A549 (cell line): ENCODE measurements at regions not wholly inside any gene's neighbourhood (a gene's known extent, or its start where the extent isn't known, plus 50 kb on each side); places are given as distances from the start of the nearest gene placed in this dataset.

Experiments
- ATAC-seq, 2 experiments: fragments of 200-7000 bp in 1 of 2; fragments of >200 bp in 1 of 2; cut with Nextera tagmentation in 1 of 2; cut with Tn5 transposase in 1 of 2; 3 replicates each; pipeline versions ENCODE4 v1.8.0 to v1.9.1; 2018 to 2020; ENCODE audit warnings: mild to moderate bottlenecking in 1 of 2, moderate library complexity in 1 of 2
- CTCF ChIA-PET: fragments of 300-600 bp; sonication (Branson Sonifier 250); formaldehyde crosslinking; extraction: SDS; loops from one replicate; lab custom pipeline; 2021; ENCODE audit warnings: antibody characterized with exemption, inconsistent platforms; lab: Yijun Ruan, JAX
- POLR2A ChIA-PET: fragments of 350-600 bp; formaldehyde crosslinking; extraction: SDS; loops from one replicate; lab custom pipeline; 2021; ENCODE audit warnings: antibody characterized with exemption, inconsistent platforms; lab: Yijun Ruan, JAX
- DNase-seq, 2 experiments: peaks; one replicate each; pipeline versions ENCODE4 v3.0.0 to v3.0.0-alpha.2; 2011 to 2016; ENCODE audit warnings: low read depth in 1 of 2, low spot score in 1 of 2
- FAIRE-seq: peaks from 2 replicates; lab custom pipeline; 2011; peaks lifted over from hg19 to GRCh38; lab: Jason Lieb, UNC
- H3K27ac ChIP-seq, 2 experiments: fragments of >200 bp; sonication (Bioruptor Twin); formaldehyde crosslinking; 3 replicates each; pipeline ENCODE4 v1.5.1; 2016 to 2017
- H3K4me1 ChIP-seq: fragments of >200 bp; sonication (Bioruptor Twin); formaldehyde crosslinking; 3 replicates; pipeline ENCODE4 v1.6.1; 2016
- H3K4me2 ChIP-seq: fragments of >200 bp; sonication (Bioruptor Twin); formaldehyde crosslinking; 3 replicates; pipeline ENCODE4 v1.6.1; 2016
- H3K4me3 ChIP-seq: fragments of >200 bp; sonication (Bioruptor Twin); formaldehyde crosslinking; 3 replicates; pipeline ENCODE4 v1.5.1; 2016
- H3K9me3 ChIP-seq: fragments of >200 bp; sonication (Bioruptor Twin); formaldehyde crosslinking; 3 replicates; pipeline ENCODE4 v1.6.1; 2016
- CBX2 ChIP-seq: fragments of 200-600 bp; sonication (generic); IDR thresholded peaks from 2 replicates; pipeline ENCODE4 v1.6.1; 2016; ENCODE audit warnings: low read depth, mild to moderate bottlenecking, borderline replicate concordance
- CBX8 ChIP-seq: fragments of 200-600 bp; sonication (generic); IDR thresholded peaks from 2 replicates; pipeline ENCODE4 v1.6.1; 2016
- CEBPB ChIP-seq, 2 experiments: fragments of >200 bp in 1 of 2; sonication (Bioruptor Twin) in 1 of 2; formaldehyde crosslinking in 1 of 2; IDR thresholded peaks; 2 replicates each; pipeline ENCODE4 v1.6.1; 2012 to 2016
- CHD2 ChIP-seq: fragments of 150-350 bp; IDR thresholded peaks from 2 replicates; pipeline ENCODE4 v1.6.1; 2014; ENCODE audit warnings: low read length; ENCODE audit not compliant: partially characterized antibody
- EP300 ChIP-seq, 2 experiments: fragments of >200 bp; sonication (Bioruptor Twin); formaldehyde crosslinking; IDR thresholded peaks; 2 replicates in 1 of 2; 3 replicates in 1 of 2; pipeline ENCODE4 v1.6.1; 2016 to 2017
- FOSB ChIP-seq: fragments of 250-450 bp; sonication (Bioruptor Pico); IDR thresholded peaks from 2 replicates; pipeline ENCODE4 v1.5.0; 2020; ENCODE audit warnings: mild to moderate bottlenecking, moderate library complexity
- FOSL2 ChIP-seq, 2 experiments: fragments of 450-650 bp in 1 of 2; fragments of >200 bp in 1 of 2; sonication (Bioruptor Twin) in 1 of 2; formaldehyde crosslinking; IDR thresholded peaks; 2 replicates each; pipeline versions ENCODE4 v1.5.0 to v1.6.1; 2016 to 2020; ENCODE audit warnings: mild to moderate bottlenecking in 1 of 2, moderate library complexity in 1 of 2
- FOXS1 ChIP-seq: fragments of 250-450 bp; sonication (Bioruptor Pico); IDR thresholded peaks from 2 replicates; pipeline ENCODE4 v1.5.0; 2020; ENCODE audit warnings: mild to moderate bottlenecking, moderate library complexity
- GATA3 ChIP-seq: IDR thresholded peaks from 2 replicates; pipeline ENCODE4 v1.6.1; 2012; ENCODE audit warnings: borderline replicate concordance
- HDAC2 ChIP-seq: fragments of 200-600 bp; sonication (generic); IDR thresholded peaks from 2 replicates; pipeline ENCODE4 v1.6.1; 2016
- HEYL ChIP-seq: fragments of 250-450 bp; sonication (Bioruptor Pico); IDR thresholded peaks from 2 replicates; pipeline ENCODE4 v1.8.0; 2021; ENCODE audit warnings: mild to moderate bottlenecking, moderate library complexity
- HOXA7 ChIP-seq: fragments of 250-450 bp; sonication (Bioruptor Pico); IDR thresholded peaks from 2 replicates; pipeline ENCODE4 v1.5.0; 2020; ENCODE audit warnings: mild to moderate bottlenecking, moderate library complexity
- HOXB13 ChIP-seq: fragments of 250-450 bp; sonication (Bioruptor Pico); IDR thresholded peaks from 2 replicates; pipeline ENCODE4 v1.5.0; 2020; ENCODE audit warnings: low read depth, mild to moderate bottlenecking, moderate library complexity
- JUN ChIP-seq, 2 experiments: fragments of >200 bp; sonication (Bioruptor Twin); formaldehyde crosslinking; IDR thresholded peaks; 2 replicates in 1 of 2; 3 replicates in 1 of 2; pipeline ENCODE4 v1.6.1; 2016 to 2017
- KDM1A ChIP-seq: fragments of 200-600 bp; sonication (generic); IDR thresholded peaks from 2 replicates; pipeline ENCODE4 v1.6.1; 2016; ENCODE audit warnings: low read depth, mild to moderate bottlenecking
- MYC ChIP-seq: IDR thresholded peaks from 2 replicates; pipeline ENCODE4 v1.6.1; 2012; ENCODE audit warnings: mild to moderate bottlenecking, inconsistent platforms, low read length, improper control_type of control experiment, borderline replicate concordance
- NFE2L2 ChIP-seq: fragments of 150-350 bp; conservative IDR thresholded peaks from 2 replicates; pipeline ENCODE4 v1.6.1; 2014; ENCODE audit warnings: low read length
- NR3C1 ChIP-seq: fragments of >200 bp; sonication (Bioruptor Twin); formaldehyde crosslinking; IDR thresholded peaks from 3 replicates; pipeline ENCODE4 v1.6.1; 2017
- PHF8 ChIP-seq: fragments of 200-600 bp; sonication (generic); IDR thresholded peaks from 2 replicates; pipeline ENCODE4 v1.6.1; 2016; ENCODE audit warnings: low read depth, mild to moderate bottlenecking, antibody characterized with exemption, moderate library complexity, borderline replicate concordance
- POLR2AphosphoS2 ChIP-seq: conservative IDR thresholded peaks from 2 replicates; pipeline ENCODE4 v1.6.1; 2012; ENCODE audit warnings: low read length, improper control_type of control experiment, inconsistent platforms
- RAD21 ChIP-seq, 2 experiments: fragments of >200 bp in 1 of 2; sonication (Bioruptor Twin) in 1 of 2; formaldehyde crosslinking in 1 of 2; IDR thresholded peaks in 1 of 2; conservative IDR thresholded peaks in 1 of 2; 2 replicates in 1 of 2; 3 replicates in 1 of 2; pipeline ENCODE4 v1.6.1; 2012 to 2018; ENCODE audit warnings: inconsistent platforms in 1 of 2
- SMC3 ChIP-seq: fragments of >200 bp; sonication (Bioruptor Twin); formaldehyde crosslinking; IDR thresholded peaks from 3 replicates; pipeline ENCODE4 v1.6.1; 2018; ENCODE audit warnings: inconsistent platforms
- TP53 ChIP-seq: fragments of 250-450 bp; sonication (Bioruptor Pico); IDR thresholded peaks from 2 replicates; pipeline ENCODE4 v1.5.0; 2021; ENCODE audit warnings: mild to moderate bottlenecking, moderate library complexity
- ZC3H11A ChIP-seq: fragments of 450-650 bp; IDR thresholded peaks from 2 replicates; pipeline ENCODE4 v1.6.1; 2014; ENCODE audit warnings: antibody characterized with exemption, mild to moderate bottlenecking
- ZFP36 ChIP-seq: fragments of 450-650 bp; IDR thresholded peaks from 2 replicates; pipeline ENCODE4 v1.6.1; 2014; ENCODE audit warnings: borderline replicate concordance; ENCODE audit not compliant: partially characterized antibody
- ZNF302 ChIP-seq: fragments of 250-450 bp; sonication (Bioruptor Pico); IDR thresholded peaks from 2 replicates; pipeline ENCODE4 v1.9.0; 2021; ENCODE audit warnings: inconsistent platforms, mild to moderate bottlenecking, moderate library complexity
- WGBS: methylation state at CpG from one replicate; pipeline ENCODE4 v1.1.6; 2017; ENCODE audit errors: missing lambda C conversion rate; 5-methylcytosine and 5-hydroxymethylcytosine counted together
- TF ChIP-seq, protein P1 (sequence below): IDR thresholded peaks from 2 replicates; pipeline ENCODE4 v1.6.1; 2012
- TF ChIP-seq, protein P2 (sequence below): fragments of 150-350 bp; IDR thresholded peaks from 2 replicates; pipeline ENCODE4 v1.6.1; 2014; ENCODE audit warnings: low read depth, mild to moderate bottlenecking, low read length
- TF ChIP-seq, protein P3 (sequence below): fragments of >200 bp; sonication (Bioruptor Twin); formaldehyde crosslinking; IDR thresholded peaks from 3 replicates; pipeline ENCODE4 v1.6.1; 2016
- TF ChIP-seq, protein P4 (sequence below): fragments of 450-650 bp; IDR thresholded peaks from 2 replicates; pipeline ENCODE4 v1.6.1; 2014; ENCODE audit warnings: antibody characterized with exemption
- TF ChIP-seq, protein P5 (sequence below): fragments of 200-600 bp; sonication (generic); IDR thresholded peaks from 2 replicates; pipeline ENCODE4 v1.6.1; 2016; ENCODE audit warnings: antibody characterized with exemption, mild to moderate bottlenecking, moderate library complexity
- TF ChIP-seq, protein P6 (sequence below): IDR thresholded peaks from 2 replicates; pipeline ENCODE4 v1.6.1; 2012; ENCODE audit warnings: low read depth, borderline replicate concordance

DNA sequence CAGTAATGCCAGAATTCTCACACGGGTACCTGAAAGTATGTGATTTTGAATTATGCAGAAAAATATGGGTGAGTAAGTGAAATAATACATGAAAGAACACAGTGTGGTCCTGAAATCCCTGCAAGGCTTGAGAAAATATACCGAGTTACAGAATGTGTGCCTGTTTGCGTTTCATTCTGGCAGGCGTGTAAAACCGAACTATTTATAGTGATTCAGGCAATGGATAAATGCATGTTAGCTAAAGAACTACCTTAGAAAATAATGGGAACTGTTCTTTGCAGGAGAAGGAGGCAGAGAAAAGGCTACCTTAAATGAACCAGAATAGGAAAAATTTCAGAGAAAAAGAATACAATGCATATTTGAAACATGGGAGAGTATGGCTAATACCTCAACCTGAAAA, 145.8 kb upstream of the KCNQ5 start:
- no peak for FAIRE-seq
- CTCF ChIA-PET: no interaction called here
- WGBS: 67% methylated on average over 5 of the region's 5 CpGs

DNA sequence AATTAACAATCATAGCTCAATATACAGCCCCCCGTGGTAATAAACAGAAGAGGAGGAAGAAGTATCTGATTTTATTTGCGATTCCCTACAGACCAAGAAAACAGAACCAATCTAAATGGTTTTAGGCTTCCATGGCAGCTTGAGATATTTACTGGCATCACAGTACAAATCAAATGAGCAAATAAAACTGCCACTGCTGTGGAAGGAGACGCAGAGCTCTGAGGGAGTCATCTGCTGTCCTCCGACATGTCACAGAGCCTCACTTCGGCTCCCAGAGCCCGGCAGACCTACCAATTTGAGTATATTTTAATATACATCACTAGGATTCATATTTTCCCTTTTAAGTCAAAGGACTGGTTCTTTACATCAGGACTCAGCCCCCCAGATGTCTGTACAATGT, 145.2 kb upstream of the KCNQ5 start:
- Histone ChIP-seq H3K4me3 (no peak overlapping the region), H3K9me3 (no peaks in the 10 kb centered on the region), H3K27ac (no peak overlapping the region), H3K4me2 (no peak overlapping the region), H3K4me1 (no peaks in the 10 kb centered on the region)
- CTCF ChIA-PET: no interaction called here
- TF ChIP-seq FOSB (CRISPR knock-in tag): no peak
- no peak for TF ChIP-seq EP300 (IDR thresholded peaks at IDR 0.05)
- no peak for TF ChIP-seq ZNF302 (CRISPR knock-in tag)
- TF ChIP-seq HDAC2: no peak
- no peak for TF ChIP-seq CBX8
- TF ChIP-seq, protein P1, sequence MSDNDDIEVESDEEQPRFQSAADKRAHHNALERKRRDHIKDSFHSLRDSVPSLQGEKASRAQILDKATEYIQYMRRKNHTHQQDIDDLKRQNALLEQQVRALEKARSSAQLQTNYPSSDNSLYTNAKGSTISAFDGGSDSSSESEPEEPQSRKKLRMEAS: no peak
- TF ChIP-seq HOXB13 (CRISPR knock-in tag): no peak
- no peak for TF ChIP-seq RAD21 (conservative IDR thresholded peaks at IDR 0.05 in 1 of 2, IDR thresholded peaks at IDR 0.05 in 1 of 2)
- no peak for TF ChIP-seq NFE2L2
- TF ChIP-seq, protein P2, sequence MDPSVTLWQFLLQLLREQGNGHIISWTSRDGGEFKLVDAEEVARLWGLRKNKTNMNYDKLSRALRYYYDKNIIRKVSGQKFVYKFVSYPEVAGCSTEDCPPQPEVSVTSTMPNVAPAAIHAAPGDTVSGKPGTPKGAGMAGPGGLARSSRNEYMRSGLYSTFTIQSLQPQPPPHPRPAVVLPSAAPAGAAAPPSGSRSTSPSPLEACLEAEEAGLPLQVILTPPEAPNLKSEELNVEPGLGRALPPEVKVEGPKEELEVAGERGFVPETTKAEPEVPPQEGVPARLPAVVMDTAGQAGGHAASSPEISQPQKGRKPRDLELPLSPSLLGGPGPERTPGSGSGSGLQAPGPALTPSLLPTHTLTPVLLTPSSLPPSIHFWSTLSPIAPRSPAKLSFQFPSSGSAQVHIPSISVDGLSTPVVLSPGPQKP: no peak
- no peak for TF ChIP-seq HEYL (CRISPR knock-in tag)
- no peak for TF ChIP-seq FOSL2 (IDR thresholded peaks at IDR 0.05)
- TF ChIP-seq FOSL2 (CRISPR knock-in tag; IDR thresholded peaks at IDR 0.05): no peak
- no peak for TF ChIP-seq MYC
- TF ChIP-seq, protein P3, sequence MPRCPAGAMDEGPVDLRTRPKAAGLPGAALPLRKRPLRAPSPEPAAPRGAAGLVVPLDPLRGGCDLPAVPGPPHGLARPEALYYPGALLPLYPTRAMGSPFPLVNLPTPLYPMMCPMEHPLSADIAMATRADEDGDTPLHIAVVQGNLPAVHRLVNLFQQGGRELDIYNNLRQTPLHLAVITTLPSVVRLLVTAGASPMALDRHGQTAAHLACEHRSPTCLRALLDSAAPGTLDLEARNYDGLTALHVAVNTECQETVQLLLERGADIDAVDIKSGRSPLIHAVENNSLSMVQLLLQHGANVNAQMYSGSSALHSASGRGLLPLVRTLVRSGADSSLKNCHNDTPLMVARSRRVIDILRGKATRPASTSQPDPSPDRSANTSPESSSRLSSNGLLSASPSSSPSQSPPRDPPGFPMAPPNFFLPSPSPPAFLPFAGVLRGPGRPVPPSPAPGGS: no peak
- TF ChIP-seq CBX2: no peak
- TF ChIP-seq, protein P4, sequence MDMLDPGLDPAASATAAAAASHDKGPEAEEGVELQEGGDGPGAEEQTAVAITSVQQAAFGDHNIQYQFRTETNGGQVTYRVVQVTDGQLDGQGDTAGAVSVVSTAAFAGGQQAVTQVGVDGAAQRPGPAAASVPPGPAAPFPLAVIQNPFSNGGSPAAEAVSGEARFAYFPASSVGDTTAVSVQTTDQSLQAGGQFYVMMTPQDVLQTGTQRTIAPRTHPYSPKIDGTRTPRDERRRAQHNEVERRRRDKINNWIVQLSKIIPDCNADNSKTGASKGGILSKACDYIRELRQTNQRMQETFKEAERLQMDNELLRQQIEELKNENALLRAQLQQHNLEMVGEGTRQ: no peak
- TF ChIP-seq SMC3: no peak
- no peak for TF ChIP-seq ZFP36
- DNase-seq (no peak), FAIRE-seq (no peak), ATAC-seq (no peak)
- POLR2A ChIA-PET: no interaction called here
- 43% methylated on average over 6 of the region's 6 CpGs for WGBS

More for the DNA sequence above, 145.8 kb upstream of the KCNQ5 start:
- TF ChIP-seq NR3C1 (no peak), MYC (no peak), KDM1A (no peak), CHD2 (no peak), FOXS1 (no peak), JUN (IDR thresholded peaks at IDR 0.05) (no peak), ZC3H11A (no peak), HEYL (CRISPR knock-in tag) (no peak), RAD21 (conservative IDR thresholded peaks at IDR 0.05 in 1 of 2, IDR thresholded peaks at IDR 0.05 in 1 of 2) (no peak), TP53 (CRISPR knock-in tag) (no peak), HOXA7 (CRISPR knock-in tag) (no peak), POLR2AphosphoS2 (no peak), GATA3 (no peak), PHF8 (no peak), HDAC2 (no peak), CEBPB (IDR thresholded peaks at IDR 0.05) (no peak)
- TF ChIP-seq, protein P5, sequence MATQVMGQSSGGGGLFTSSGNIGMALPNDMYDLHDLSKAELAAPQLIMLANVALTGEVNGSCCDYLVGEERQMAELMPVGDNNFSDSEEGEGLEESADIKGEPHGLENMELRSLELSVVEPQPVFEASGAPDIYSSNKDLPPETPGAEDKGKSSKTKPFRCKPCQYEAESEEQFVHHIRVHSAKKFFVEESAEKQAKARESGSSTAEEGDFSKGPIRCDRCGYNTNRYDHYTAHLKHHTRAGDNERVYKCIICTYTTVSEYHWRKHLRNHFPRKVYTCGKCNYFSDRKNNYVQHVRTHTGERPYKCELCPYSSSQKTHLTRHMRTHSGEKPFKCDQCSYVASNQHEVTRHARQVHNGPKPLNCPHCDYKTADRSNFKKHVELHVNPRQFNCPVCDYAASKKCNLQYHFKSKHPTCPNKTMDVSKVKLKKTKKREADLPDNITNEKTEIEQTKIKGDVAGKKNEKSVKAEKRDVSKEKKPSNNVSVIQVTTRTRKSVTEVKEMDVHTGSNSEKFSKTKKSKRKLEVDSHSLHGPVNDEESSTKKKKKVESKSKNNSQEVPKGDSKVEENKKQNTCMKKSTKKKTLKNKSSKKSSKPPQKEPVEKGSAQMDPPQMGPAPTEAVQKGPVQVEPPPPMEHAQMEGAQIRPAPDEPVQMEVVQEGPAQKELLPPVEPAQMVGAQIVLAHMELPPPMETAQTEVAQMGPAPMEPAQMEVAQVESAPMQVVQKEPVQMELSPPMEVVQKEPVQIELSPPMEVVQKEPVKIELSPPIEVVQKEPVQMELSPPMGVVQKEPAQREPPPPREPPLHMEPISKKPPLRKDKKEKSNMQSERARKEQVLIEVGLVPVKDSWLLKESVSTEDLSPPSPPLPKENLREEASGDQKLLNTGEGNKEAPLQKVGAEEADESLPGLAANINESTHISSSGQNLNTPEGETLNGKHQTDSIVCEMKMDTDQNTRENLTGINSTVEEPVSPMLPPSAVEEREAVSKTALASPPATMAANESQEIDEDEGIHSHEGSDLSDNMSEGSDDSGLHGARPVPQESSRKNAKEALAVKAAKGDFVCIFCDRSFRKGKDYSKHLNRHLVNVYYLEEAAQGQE: no peak
- TF ChIP-seq, protein P1: no peak
- TF ChIP-seq, protein P6, sequence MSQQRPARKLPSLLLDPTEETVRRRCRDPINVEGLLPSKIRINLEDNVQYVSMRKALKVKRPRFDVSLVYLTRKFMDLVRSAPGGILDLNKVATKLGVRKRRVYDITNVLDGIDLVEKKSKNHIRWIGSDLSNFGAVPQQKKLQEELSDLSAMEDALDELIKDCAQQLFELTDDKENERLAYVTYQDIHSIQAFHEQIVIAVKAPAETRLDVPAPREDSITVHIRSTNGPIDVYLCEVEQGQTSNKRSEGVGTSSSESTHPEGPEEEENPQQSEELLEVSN: no peak
- POLR2A ChIA-PET: no interaction called here
- DNase-seq: no peak
- Histone ChIP-seq H3K27ac (no peak overlapping the region), H3K4me1 (no peaks in the 10 kb centered on the region), H3K4me2 (no peak overlapping the region), H3K9me3 (no peaks in the 10 kb centered on the region), H3K4me3 (no peak overlapping the region)
- no peak for ATAC-seq
